NCI-H187 (cell line): ENCODE measurements at regions not wholly inside any gene's neighbourhood (a gene's known extent, or its start where the extent isn't known, plus 50 kb on each side); places are given as distances from the start of the nearest gene placed in this dataset.

Experiments used
- DNase-seq, 2 experiments: peaks; one replicate each; lab custom pipeline; 2025; lab: John Stamatoyannopoulos, UW

GRCh38 chr4:3669553-3669949, 96.6 kb upstream of the ADRA2C start:
- DNase-seq: no peak

GRCh38 chr4:3668825-3669552, 97.2 kb upstream of the ADRA2C start:
- no peak for DNase-seq

DNA sequence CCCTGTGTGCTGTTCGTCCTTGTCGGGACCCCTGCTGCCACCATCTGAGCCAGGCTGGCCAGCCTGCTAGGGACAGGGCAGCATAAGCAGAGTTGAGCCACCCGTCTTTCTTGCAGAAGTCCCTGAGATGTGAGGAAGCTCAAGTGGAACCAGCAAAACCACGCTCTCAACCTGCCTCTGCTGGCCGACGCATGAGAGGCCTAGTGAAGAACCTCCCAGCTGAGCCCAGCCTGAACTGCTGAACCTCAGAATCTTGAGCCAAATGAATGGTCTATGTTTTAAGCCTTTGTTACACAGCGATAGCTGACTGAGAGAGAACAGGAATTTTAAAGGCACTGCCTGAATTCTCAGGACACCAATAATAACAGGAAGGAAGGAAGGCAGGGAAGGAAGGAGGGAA, 98.9 kb upstream of the ADRA2C start:
- no peak for DNase-seq

- no peak for DNase-seq
These were observed 99.9 kb upstream of the ADRA2C start for GRCh38 chr4:3666263-3666662.

- no peak for DNase-seq
These were observed 100.8 kb upstream of the ADRA2C start for GRCh38 chr4:3665360-3665891.

GRCh38 chr4:3663791-3664190, 102.4 kb upstream of the ADRA2C start:
- no peak for DNase-seq

- no peak for DNase-seq
These were observed 103.7 kb upstream of the ADRA2C start for GRCh38 chr4:3662516-3662915.

DNA sequence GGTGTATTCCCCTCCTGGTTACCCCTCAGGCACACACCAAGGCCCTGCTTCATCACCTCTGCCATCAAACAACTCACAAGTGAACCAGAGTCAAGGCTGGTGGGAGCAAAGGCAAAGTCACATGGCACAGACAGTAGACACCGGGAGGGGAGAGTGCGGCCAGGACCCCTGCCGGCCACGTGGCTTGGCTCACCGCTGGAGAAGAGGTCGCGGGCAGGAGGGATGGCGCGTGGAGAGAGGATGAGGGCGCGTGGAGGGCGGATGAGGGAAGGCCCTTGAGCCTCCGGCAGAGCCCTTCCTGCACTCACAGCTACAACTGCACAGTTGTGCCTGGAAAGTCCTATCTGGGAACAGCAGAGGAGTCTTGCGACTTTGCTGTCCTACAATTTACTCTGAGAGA, 104.2 kb upstream of the ADRA2C start:
- no peak for DNase-seq

GRCh38 chr4:3660928-3661515, 105.2 kb upstream of the ADRA2C start:
- no peak for DNase-seq

DNA sequence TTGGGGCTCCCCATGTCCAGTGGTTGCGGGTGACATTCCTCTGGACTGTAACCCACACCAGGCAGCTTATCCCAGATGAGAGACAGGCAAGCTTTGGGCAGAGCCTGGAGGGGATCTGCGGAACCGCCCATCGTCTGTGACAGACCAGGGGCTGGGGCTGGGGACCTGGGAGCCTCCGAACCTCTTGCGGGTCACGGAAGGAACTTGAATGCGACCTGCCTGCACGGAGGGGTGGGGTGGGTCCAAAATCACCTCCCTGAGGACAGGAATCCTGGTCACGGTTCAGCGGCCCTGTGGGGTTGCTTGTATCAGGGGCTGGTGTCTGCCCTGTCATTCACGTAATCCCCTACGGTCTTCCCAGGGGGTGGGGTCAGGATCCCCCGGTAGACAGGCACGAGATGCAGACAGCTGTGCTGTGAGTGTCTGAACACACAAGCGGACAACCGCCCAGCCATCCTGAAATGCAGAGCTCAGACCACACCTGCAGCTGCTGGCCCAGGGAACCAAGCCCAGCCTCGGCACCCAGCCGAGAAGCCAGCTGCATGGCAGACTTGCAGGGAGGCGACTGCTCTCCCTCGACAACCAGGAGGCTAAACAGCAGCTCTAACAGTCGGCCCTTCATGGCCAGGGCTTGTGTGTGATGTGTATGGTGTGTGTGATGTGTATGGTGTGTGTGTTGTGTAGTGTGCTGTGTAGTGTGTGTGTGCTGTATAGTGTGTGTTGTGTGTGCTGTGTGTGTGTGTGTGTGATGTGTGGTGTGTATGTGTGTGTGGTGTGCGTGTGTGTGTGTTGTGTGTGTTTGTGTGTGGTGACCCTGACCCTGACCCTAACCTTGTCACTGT, 105.9 kb upstream of the ADRA2C start:
- DNase-seq: peak; percentile 55 to 81

DNA sequence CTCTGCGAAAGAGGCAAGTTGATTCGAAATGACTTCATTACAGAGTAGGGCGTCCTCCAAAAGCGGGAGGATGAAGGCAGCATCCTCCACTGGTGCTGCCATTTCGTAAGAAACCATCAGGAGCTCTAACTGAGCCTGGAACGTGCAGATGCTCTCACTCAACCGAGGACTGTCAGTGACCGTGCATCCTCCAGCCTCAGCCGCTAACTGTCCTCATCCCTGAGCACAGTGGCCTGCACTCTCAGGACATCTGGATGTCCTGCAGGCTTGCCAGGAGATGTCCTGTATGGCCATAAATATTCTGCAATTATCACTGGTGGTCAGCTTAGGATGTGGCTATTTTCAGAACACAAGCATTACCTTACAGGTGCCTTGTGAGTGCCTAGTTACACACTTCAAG, 107.1 kb upstream of the ADRA2C start:
- no peak for DNase-seq

DNA sequence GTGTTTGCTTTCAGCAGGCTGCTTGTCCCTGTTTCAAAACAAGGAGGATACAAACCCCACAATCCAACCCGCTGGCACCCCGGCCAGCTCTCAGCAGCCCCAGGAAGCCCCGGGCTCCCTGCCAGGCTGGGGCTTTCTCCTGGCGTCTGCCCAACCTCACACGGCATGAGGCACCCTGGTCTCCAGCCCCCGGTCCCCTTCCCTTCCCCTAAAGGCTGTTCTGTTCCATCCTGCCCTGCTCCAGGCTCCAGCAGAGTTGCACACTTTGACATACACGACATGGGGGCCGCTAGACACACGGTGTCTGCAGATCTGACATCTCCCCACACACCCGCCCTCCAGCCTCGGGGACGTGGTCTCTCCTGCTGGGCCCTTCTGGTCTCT, 107.7 kb upstream of the ADRA2C start:
- DNase-seq: no peak

- no peak for DNase-seq
These were observed 108.2 kb upstream of the ADRA2C start for GRCh38 chr4:3657902-3658529.

DNA sequence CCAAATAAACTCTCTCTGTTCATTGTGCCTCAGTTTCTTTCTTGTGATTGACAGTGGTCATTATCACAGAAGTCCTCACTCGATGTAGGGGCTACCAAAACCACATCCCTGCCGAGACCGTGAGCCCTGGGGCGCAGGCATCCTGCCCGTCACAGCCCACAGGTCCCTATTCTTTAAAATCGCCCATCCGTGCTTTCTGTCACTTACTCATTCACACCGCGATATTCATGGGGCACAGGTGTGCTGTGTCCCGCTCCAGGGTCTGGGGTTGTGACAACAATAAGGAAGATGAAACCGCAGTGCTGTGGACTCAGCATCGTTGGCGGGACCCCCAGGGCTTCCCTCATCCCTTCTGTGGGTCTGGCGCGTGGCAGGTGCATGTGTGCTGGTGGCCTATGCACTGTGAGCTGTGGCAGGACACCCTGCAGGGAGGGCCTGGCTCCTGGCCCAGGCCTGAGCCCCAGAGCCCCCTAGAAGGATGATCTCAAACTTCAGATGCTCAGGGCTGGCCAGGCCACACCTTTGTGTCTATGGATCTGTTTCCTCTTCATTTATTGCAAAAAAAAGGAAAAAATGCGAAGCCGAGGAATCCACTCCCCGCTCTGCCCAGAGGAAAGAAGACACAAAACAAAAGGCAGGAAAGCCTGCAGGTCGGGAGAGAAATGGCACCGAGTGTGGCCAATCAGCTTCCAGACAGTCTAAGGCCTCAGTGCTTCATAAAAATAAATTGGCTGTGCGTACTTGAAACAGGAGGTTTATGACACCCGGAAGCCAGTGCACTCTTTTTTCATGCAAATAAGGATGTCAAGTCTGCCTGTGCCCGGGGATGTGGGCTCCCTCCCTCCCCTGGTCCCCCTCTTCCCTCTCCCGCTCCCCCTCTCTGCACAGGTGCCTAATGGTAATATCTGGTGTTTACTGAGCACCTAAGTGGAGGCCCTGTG, 109.5 kb upstream of the ADRA2C start:
- peak; percentile 69 to 86 for DNase-seq

DNA sequence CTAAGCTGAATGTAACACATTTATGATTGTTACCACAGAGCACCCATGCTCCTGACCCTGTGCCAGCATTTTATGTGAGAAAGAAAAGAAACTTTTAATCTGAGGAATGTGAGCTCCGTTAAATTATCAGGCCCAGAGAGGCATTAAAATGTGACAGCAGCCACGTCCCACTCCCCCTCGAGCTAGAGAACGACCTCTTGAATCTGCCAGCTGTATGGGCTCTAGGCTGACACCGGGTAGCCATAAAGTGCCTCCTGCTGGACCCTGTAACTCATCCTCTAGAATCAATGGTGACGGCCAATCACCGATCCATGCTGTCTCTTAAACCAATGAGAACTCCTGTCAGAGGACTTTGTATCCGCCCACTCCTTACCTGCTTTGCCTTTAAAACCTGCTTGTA, 110.2 kb upstream of the ADRA2C start:
- DNase-seq: peak; percentile 74 to 86

DNA sequence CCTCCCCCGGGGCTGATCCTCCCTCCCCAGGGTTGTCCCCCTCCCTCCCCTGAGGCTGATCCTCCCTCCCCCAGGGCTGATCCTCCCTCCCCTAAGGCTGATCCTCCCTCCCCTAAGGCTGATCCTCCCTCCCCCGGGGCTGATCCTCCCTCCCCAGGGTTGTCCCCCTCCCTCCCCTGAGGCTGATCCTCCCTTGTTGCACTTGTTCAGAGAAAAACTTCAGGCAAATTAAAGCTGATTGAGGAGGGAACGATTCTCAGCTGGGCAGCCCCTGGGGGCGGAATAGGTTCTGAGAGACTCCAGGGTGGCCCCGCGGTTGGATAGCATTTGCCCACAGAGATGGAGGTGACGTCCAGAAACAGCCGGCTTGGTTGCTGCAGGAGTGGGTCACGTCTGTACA, 110.7 kb upstream of the ADRA2C start:
- DNase-seq: no peak

- DNase-seq: no peak
These were observed 112.0 kb upstream of the ADRA2C start for GRCh38 chr4:3654036-3654807.

- no peak for DNase-seq
These were observed 113.6 kb upstream of the ADRA2C start for GRCh38 chr4:3652586-3652985.

GRCh38 chr4:3651267-3651845, 114.8 kb upstream of the ADRA2C start:
- DNase-seq: no peak

GRCh38 chr4:3649491-3649890, 116.7 kb upstream of the ADRA2C start:
- no peak for DNase-seq
